ENCODE measurements at regions not wholly inside any gene's neighbourhood (a gene's known extent, or its start where the extent isn't known, plus 50 kb on each side); places are given as distances from the start of the nearest gene placed in this dataset.

DNA sequence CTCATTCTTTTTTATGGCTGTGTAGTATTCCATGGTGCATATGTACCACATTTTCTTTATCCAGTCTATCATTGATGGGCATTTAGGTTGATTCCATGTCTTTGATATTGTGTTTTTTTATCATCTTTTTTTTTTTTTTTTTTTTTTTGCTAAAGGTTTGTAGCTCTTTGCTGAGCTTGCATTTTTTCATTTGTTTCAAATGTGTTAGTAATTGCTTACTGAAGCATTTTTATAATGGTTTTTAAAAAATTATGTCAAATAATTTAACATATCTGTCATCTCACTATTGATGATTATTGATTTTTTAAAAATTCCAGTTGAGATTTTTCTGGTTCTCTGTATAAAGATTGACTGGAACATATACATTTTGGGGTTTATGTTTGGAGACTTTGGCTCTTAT, 934.6 kb downstream of the TUSC7 start:
- Histone ChIP-seq H3K9me3 (ENCODE audit: control insufficient read depth, low read length) (no peaks in the 10 kb centered on the region), H3K4me3 (ENCODE audit: low read length) (no peak overlapping the region), H3K4me1 (ENCODE audit: control insufficient read depth, insufficient read depth, low read length) (no peaks in the 10 kb centered on the region), H3K36me3 (ENCODE audit: control insufficient read depth, insufficient read depth, low read length) (no peaks in the 10 kb centered on the region), H3K9ac (ENCODE audit: extremely low read depth, low read length, poor library complexity, severe bottlenecking) (no peak overlapping the region), H3K27me3 (ENCODE audit: control insufficient read depth, insufficient read depth, low read length, poor library complexity, severe bottlenecking) (no peaks in the 10 kb centered on the region), H3K27ac (ENCODE audit: low read depth, low read length) (no peak overlapping the region)
- TF ChIP-seq, protein P1, sequence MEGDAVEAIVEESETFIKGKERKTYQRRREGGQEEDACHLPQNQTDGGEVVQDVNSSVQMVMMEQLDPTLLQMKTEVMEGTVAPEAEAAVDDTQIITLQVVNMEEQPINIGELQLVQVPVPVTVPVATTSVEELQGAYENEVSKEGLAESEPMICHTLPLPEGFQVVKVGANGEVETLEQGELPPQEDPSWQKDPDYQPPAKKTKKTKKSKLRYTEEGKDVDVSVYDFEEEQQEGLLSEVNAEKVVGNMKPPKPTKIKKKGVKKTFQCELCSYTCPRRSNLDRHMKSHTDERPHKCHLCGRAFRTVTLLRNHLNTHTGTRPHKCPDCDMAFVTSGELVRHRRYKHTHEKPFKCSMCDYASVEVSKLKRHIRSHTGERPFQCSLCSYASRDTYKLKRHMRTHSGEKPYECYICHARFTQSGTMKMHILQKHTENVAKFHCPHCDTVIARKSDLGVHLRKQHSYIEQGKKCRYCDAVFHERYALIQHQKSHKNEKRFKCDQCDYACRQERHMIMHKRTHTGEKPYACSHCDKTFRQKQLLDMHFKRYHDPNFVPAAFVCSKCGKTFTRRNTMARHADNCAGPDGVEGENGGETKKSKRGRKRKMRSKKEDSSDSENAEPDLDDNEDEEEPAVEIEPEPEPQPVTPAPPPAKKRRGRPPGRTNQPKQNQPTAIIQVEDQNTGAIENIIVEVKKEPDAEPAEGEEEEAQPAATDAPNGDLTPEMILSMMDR (conservative IDR thresholded peaks at IDR 0.05), result no peak
- Mint-ChIP-seq H3K9me3 (no peaks in the 10 kb centered on the region), H3K36me3 (ENCODE audit: low read depth) (peaks cover 4% of the 10 kb centered on the region), H3K4me3 (no peak overlapping the region), H3K27ac (no peak overlapping the region), H3K27me3 (ENCODE audit: insufficient read depth) (no peaks in the 10 kb centered on the region), H3K4me1 (no peaks in the 10 kb centered on the region)
- no peak for DNase-seq

DNA sequence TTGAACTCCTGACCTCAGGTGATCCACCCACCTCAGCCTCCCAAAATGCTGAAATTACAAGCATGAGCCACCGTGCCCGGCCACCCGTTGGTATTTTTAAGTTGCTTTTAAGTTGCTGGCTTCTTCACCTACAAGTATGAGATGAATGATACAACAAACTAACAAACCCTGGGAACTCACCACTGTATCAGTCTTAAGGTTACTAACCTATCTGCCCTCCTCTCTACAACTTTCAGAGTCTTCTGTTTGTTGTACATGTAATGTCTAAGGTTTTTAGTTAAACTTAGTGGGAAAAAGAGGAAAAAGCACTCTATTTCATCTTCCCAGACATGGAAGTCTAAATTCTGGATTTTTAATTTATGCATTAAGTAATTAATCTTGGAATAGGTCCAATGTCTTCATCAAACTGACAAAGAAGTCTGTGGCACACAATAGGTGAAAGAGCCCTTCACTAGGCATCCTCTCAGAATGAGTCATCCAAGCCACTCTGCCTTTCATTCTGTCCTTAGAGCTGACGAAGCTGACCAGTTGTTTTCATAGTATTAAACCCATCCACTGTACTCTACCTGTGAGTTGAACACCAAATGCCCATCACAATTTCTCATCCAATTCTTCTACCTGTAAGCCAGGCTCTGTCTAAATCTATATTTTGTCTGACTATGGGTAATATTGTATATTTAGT, 936.1 kb downstream of the TUSC7 start:
- no peak overlapping the region for H3K4me3 Mint-ChIP-seq
- no peaks in the 10 kb centered on the region for H3K9me3 ChIP-seq (ENCODE audit: control insufficient read depth, low read length)
- WGBS, 2 experiments (ENCODE audit: insufficient coverage in 1 of 2, insufficient read length in 1 of 2), result 88 to 97% methylated on average over 1 to 4 of the region's 4 CpGs
- H3K4me1 Mint-ChIP-seq, result peaks cover 4% of the 10 kb centered on the region
- TF ChIP-seq, protein P1 (conservative IDR thresholded peaks at IDR 0.05), result no peak
- H3K4me1 ChIP-seq (ENCODE audit: control insufficient read depth, insufficient read depth, low read length), result peaks cover under 1% of the 10 kb centered on the region
- peaks cover 4% of the 10 kb centered on the region for H3K36me3 Mint-ChIP-seq (ENCODE audit: low read depth)
- no peaks in the 10 kb centered on the region for H3K27me3 Mint-ChIP-seq (ENCODE audit: insufficient read depth)
- H3K27me3 ChIP-seq (ENCODE audit: control insufficient read depth, insufficient read depth, low read length, poor library complexity, severe bottlenecking), result no peaks in the 10 kb centered on the region
- H3K4me3 ChIP-seq (ENCODE audit: low read length), result no peak overlapping the region
- DNase-seq, result no peak
- H3K9ac ChIP-seq (ENCODE audit: extremely low read depth, low read length, poor library complexity, severe bottlenecking), result no peak overlapping the region
- no peaks in the 10 kb centered on the region for H3K36me3 ChIP-seq (ENCODE audit: control insufficient read depth, insufficient read depth, low read length)
- H3K27ac Mint-ChIP-seq, result no peak overlapping the region
- no peak overlapping the region for H3K27ac ChIP-seq (ENCODE audit: low read depth, low read length)
- H3K9me3 Mint-ChIP-seq, result no peaks in the 10 kb centered on the region

DNA sequence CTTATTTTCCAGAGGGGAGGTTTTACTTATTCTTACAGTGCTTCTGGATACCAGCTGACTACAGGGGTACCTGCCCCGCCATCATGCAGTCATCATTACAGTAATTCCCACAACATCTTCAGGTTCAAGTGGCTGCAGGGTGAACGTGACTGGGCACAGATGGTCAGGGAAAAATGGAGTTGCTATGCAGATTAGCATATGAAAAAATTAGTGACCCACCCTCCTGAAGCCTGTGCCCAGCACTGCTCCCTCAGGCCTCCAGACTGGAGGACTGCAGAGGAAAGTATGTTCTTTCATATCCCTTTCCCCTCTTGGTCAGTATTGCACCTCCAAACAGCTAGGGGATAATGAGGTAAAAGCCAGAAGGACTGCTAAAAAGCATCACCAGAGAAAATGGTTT, 937.9 kb downstream of the TUSC7 start:
- Histone ChIP-seq H3K36me3 (ENCODE audit: control insufficient read depth, insufficient read depth, low read length) (no peaks in the 10 kb centered on the region), H3K4me3 (ENCODE audit: low read length) (no peak overlapping the region), H3K27me3 (ENCODE audit: control insufficient read depth, insufficient read depth, low read length, poor library complexity, severe bottlenecking) (no peaks in the 10 kb centered on the region), H3K4me1 (ENCODE audit: control insufficient read depth, insufficient read depth, low read length) (peaks cover 7% of the 10 kb centered on the region), H3K9me3 (ENCODE audit: control insufficient read depth, low read length) (no peaks in the 10 kb centered on the region), H3K9ac (ENCODE audit: extremely low read depth, low read length, poor library complexity, severe bottlenecking) (no peak overlapping the region), H3K27ac (ENCODE audit: low read depth, low read length) (no peak overlapping the region)
- DNase-seq, result no peak
- peaks cover 4% of the 10 kb centered on the region for H3K36me3 Mint-ChIP-seq (ENCODE audit: low read depth)
- H3K4me3 Mint-ChIP-seq, result no peak overlapping the region
- WGBS, 2 experiments (ENCODE audit: insufficient coverage in 1 of 2, insufficient read length in 1 of 2), result 89% methylated on average over 2 of the region's 2 CpGs; no CpG with 5 or more reads in 1 of the 2 experiments
- no peaks in the 10 kb centered on the region for H3K9me3 Mint-ChIP-seq
- H3K27me3 Mint-ChIP-seq (ENCODE audit: insufficient read depth), result no peaks in the 10 kb centered on the region
- H3K27ac Mint-ChIP-seq, result no peak overlapping the region
- TF ChIP-seq, protein P1 (conservative IDR thresholded peaks at IDR 0.05), result no peak
- peaks cover 12% of the 10 kb centered on the region for H3K4me1 Mint-ChIP-seq

Measured in endodermal cell (in vitro differentiated cells).